GM23338 (cell line): ENCODE measurements at regions not wholly inside any gene's neighbourhood (a gene's known extent, or its start where the extent isn't known, plus 50 kb on each side); places are given as distances from the start of the nearest gene placed in this dataset.

Experiments
- ATAC-seq: fragments of 200-7000 bp; cut with Tn5 transposase; 3 replicates; pipeline ENCODE4 v1.9.1; 2020
- DNase-seq: peaks from one replicate; pipeline ENCODE4 v3.0.0-alpha.2; 2015; ENCODE audit warnings: low spot score
- H2AFZ ChIP-seq: fragments of 200-600 bp; sonication (generic); 2 replicates; pipeline ENCODE4 v1.8.0; 2016; ENCODE audit warnings: antibody characterized with exemption, mild to moderate bottlenecking, moderate library complexity
- H3F3A ChIP-seq: fragments of 200-600 bp; sonication (generic); replicated peaks from 2 replicates; pipeline ENCODE4 v1.8.0; 2017; ENCODE audit warnings: antibody characterized with exemption, mixed run types, low read depth
- H3K27ac ChIP-seq: fragments of 200-600 bp; sonication (generic); 2 replicates; pipeline ENCODE4 v1.6.1; 2016; ENCODE audit warnings: low read depth
- H3K27me3 ChIP-seq: fragments of 200-600 bp; sonication (generic); 2 replicates; pipeline ENCODE4 v1.8.0; 2016; ENCODE audit warnings: mild to moderate bottlenecking, mixed run types, moderate library complexity; ENCODE audit not compliant: insufficient read depth
- H3K36me3 ChIP-seq: fragments of 200-600 bp; sonication (generic); 2 replicates; pipeline ENCODE4 v1.8.0; 2016; ENCODE audit warnings: mild to moderate bottlenecking; ENCODE audit not compliant: insufficient read depth
- H3K4me1 ChIP-seq: fragments of 200-600 bp; sonication (generic); 2 replicates; pipeline ENCODE4 v1.8.0; 2016; ENCODE audit warnings: mild to moderate bottlenecking, moderate library complexity; ENCODE audit not compliant: insufficient read depth
- H3K4me2 ChIP-seq: fragments of 200-600 bp; sonication (generic); 2 replicates; pipeline ENCODE4 v1.7.1; 2017; ENCODE audit warnings: mixed run types
- H3K4me3 ChIP-seq: fragments of 200-600 bp; sonication (generic); 2 replicates; pipeline ENCODE4 v1.6.1; 2016; ENCODE audit warnings: mixed run types
- H3K79me2 ChIP-seq: fragments of 200-600 bp; sonication (generic); replicated peaks from 2 replicates; pipeline ENCODE4 v1.8.0; 2017; ENCODE audit warnings: mild to moderate bottlenecking; ENCODE audit not compliant: insufficient read depth
- H3K9me2 ChIP-seq: fragments of 200-600 bp; sonication (generic); 2 replicates; pipeline ENCODE4 v1.8.0; 2017; ENCODE audit not compliant: insufficient read depth
- H4K20me1 ChIP-seq: fragments of 200-600 bp; sonication (generic); replicated peaks from 2 replicates; pipeline ENCODE4 v1.8.0; 2017; ENCODE audit warnings: mild to moderate bottlenecking; ENCODE audit not compliant: insufficient read depth
- H3K27ac Mint-ChIP-seq: 2 replicates; pipeline ENCODE4 v1.8.0; 2020; ENCODE audit warnings: inconsistent platforms, mild to moderate bottlenecking, moderate library complexity, mixed read lengths
- H3K27me3 Mint-ChIP-seq: 3 replicates; pipeline ENCODE4 v1.8.0; 2022; ENCODE audit warnings: low read depth, mild to moderate bottlenecking, moderate library complexity, mixed read lengths, inconsistent platforms; ENCODE audit not compliant: insufficient read depth, poor library complexity
- H3K36me3 Mint-ChIP-seq: 3 replicates; pipeline ENCODE4 v1.8.0; 2021; ENCODE audit warnings: low read depth, mild to moderate bottlenecking, inconsistent platforms, moderate library complexity, mixed read lengths
- H3K4me1 Mint-ChIP-seq: 3 replicates; pipeline ENCODE4 v1.8.0; 2020; ENCODE audit warnings: mild to moderate bottlenecking, inconsistent platforms, mixed read lengths
- H3K4me3 Mint-ChIP-seq: 3 replicates; pipeline ENCODE4 v1.8.0; 2021; ENCODE audit warnings: moderate library complexity, mild to moderate bottlenecking, inconsistent platforms, mixed read lengths
- H3K9me3 Mint-ChIP-seq: 3 replicates; pipeline ENCODE4 v1.8.0; 2020; ENCODE audit warnings: moderate library complexity, mild to moderate bottlenecking, inconsistent platforms, mixed read lengths
- CREB1 ChIP-seq: fragments of 250-450 bp; sonication (Bioruptor Pico); IDR thresholded peaks from 2 replicates; pipeline ENCODE4 v1.5.0; 2020; ENCODE audit warnings: low read depth, mild to moderate bottlenecking, moderate library complexity
- EZH2 ChIP-seq: fragments of 200-600 bp; sonication (generic); IDR thresholded peaks from one replicate; pipeline ENCODE4 v1.8.0; 2017; ENCODE audit warnings: antibody characterized with exemption, mild to moderate bottlenecking, low read depth; ENCODE audit not compliant: unreplicated experiment
- EZH2phosphoT487 ChIP-seq: fragments of 200-600 bp; sonication (generic); IDR thresholded peaks from one replicate; pipeline ENCODE4 v1.8.1; 2018; ENCODE audit warnings: antibody characterized with exemption; ENCODE audit not compliant: unreplicated experiment
- JUNB ChIP-seq: IDR thresholded peaks from one replicate; pipeline ENCODE4 v1.6.1; 2016; ENCODE audit warnings: antibody characterized with exemption; ENCODE audit not compliant: unreplicated experiment
- NANOG ChIP-seq: IDR thresholded peaks from 2 replicates; pipeline ENCODE4 v1.6.1; 2016; ENCODE audit warnings: antibody characterized with exemption, borderline replicate concordance
- POLR2AphosphoS5 ChIP-seq: IDR thresholded peaks from 2 replicates; pipeline ENCODE4 v1.6.1; 2016; ENCODE audit warnings: antibody characterized with exemption, low read depth
- STAT1 ChIP-seq: IDR thresholded peaks from one replicate; pipeline ENCODE4 v1.6.1; 2016; ENCODE audit warnings: antibody characterized with exemption; ENCODE audit not compliant: unreplicated experiment
- ZNF114 ChIP-seq: fragments of 250-450 bp; sonication (Bioruptor Pico); IDR thresholded peaks from 2 replicates; pipeline ENCODE4 v1.5.0; 2020; ENCODE audit warnings: mild to moderate bottlenecking, moderate library complexity
- ZNF331 ChIP-seq: fragments of 250-450 bp; sonication (Bioruptor Pico); IDR thresholded peaks from 2 replicates; pipeline ENCODE4 v1.5.0; 2020; ENCODE audit warnings: low read depth, mild to moderate bottlenecking, moderate library complexity
- TF ChIP-seq, protein P1 (sequence below): IDR thresholded peaks from 2 replicates; pipeline ENCODE4 v1.6.1; 2016; ENCODE audit warnings: antibody characterized with exemption
- TF ChIP-seq, protein P2 (sequence below), 2 experiments: fragments of 200-600 bp in 1 of 2; sonication (generic) in 1 of 2; conservative IDR thresholded peaks; 2 replicates each; pipeline versions ENCODE4 v1.5.1 to v1.6.1; 2016 to 2017; ENCODE audit warnings: antibody characterized with exemption in 2 of 2, low read depth in 2 of 2, mild to moderate bottlenecking in 2 of 2, moderate library complexity in 1 of 2
- TF ChIP-seq, protein P3 (sequence below): fragments of 250-450 bp; sonication (Bioruptor Pico); IDR thresholded peaks from 2 replicates; pipeline ENCODE4 v1.5.0; 2020; ENCODE audit warnings: mild to moderate bottlenecking, moderate library complexity
- TF ChIP-seq, protein P4 (sequence below): IDR thresholded peaks from one replicate; pipeline ENCODE4 v1.6.1; 2018; ENCODE audit warnings: antibody characterized with exemption; ENCODE audit not compliant: unreplicated experiment

DNA sequence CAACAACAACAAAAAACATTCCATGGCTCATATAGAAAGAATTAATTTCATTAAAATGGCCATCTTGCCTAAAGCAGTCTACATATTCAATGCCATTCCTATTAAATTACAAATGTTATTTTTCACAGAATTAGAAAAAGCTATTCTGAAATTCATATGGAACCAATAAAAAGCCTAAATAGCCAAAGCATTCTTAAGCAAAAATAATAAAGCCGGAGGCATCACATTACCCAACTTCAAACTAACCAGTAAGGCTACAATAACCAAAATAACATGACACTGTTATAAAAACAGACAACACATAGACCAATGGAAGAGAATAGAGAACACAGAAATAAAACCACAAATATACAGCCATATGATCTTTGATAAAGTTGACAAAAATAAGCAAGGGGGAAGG lies 330.4 kb downstream of the KIF20B start:
- Histone ChIP-seq H4K20me1 (no peaks in the 10 kb centered on the region), H3K4me2 (no peak overlapping the region), H3K4me1 (no peaks in the 10 kb centered on the region), H3F3A (no peaks in the 10 kb centered on the region), H3K27ac (no peak overlapping the region), H2AFZ (no peak overlapping the region), H3K9me2 (no peaks in the 10 kb centered on the region), H3K36me3 (no peaks in the 10 kb centered on the region), H3K4me3 (no peak overlapping the region), H3K79me2 (no peaks in the 10 kb centered on the region), H3K27me3 (no peaks in the 10 kb centered on the region)
- DNase-seq: no peak
- TF ChIP-seq, protein P1, sequence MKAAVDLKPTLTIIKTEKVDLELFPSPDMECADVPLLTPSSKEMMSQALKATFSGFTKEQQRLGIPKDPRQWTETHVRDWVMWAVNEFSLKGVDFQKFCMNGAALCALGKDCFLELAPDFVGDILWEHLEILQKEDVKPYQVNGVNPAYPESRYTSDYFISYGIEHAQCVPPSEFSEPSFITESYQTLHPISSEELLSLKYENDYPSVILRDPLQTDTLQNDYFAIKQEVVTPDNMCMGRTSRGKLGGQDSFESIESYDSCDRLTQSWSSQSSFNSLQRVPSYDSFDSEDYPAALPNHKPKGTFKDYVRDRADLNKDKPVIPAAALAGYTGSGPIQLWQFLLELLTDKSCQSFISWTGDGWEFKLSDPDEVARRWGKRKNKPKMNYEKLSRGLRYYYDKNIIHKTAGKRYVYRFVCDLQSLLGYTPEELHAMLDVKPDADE: no peak
- TF ChIP-seq CREB1 (no peak), NANOG (no peak), JUNB (no peak), ZNF331 (CRISPR knock-in tag) (no peak), ZNF114 (CRISPR knock-in tag) (no peak), EZH2 (no peak), POLR2AphosphoS5 (no peak), STAT1 (no peak), EZH2phosphoT487 (no peak)
- TF ChIP-seq, protein P2, sequence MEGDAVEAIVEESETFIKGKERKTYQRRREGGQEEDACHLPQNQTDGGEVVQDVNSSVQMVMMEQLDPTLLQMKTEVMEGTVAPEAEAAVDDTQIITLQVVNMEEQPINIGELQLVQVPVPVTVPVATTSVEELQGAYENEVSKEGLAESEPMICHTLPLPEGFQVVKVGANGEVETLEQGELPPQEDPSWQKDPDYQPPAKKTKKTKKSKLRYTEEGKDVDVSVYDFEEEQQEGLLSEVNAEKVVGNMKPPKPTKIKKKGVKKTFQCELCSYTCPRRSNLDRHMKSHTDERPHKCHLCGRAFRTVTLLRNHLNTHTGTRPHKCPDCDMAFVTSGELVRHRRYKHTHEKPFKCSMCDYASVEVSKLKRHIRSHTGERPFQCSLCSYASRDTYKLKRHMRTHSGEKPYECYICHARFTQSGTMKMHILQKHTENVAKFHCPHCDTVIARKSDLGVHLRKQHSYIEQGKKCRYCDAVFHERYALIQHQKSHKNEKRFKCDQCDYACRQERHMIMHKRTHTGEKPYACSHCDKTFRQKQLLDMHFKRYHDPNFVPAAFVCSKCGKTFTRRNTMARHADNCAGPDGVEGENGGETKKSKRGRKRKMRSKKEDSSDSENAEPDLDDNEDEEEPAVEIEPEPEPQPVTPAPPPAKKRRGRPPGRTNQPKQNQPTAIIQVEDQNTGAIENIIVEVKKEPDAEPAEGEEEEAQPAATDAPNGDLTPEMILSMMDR (conservative IDR thresholded peaks at IDR 0.05; ENCODE audit: low read depth in 2 of 2): no peak
- TF ChIP-seq, protein P3, sequence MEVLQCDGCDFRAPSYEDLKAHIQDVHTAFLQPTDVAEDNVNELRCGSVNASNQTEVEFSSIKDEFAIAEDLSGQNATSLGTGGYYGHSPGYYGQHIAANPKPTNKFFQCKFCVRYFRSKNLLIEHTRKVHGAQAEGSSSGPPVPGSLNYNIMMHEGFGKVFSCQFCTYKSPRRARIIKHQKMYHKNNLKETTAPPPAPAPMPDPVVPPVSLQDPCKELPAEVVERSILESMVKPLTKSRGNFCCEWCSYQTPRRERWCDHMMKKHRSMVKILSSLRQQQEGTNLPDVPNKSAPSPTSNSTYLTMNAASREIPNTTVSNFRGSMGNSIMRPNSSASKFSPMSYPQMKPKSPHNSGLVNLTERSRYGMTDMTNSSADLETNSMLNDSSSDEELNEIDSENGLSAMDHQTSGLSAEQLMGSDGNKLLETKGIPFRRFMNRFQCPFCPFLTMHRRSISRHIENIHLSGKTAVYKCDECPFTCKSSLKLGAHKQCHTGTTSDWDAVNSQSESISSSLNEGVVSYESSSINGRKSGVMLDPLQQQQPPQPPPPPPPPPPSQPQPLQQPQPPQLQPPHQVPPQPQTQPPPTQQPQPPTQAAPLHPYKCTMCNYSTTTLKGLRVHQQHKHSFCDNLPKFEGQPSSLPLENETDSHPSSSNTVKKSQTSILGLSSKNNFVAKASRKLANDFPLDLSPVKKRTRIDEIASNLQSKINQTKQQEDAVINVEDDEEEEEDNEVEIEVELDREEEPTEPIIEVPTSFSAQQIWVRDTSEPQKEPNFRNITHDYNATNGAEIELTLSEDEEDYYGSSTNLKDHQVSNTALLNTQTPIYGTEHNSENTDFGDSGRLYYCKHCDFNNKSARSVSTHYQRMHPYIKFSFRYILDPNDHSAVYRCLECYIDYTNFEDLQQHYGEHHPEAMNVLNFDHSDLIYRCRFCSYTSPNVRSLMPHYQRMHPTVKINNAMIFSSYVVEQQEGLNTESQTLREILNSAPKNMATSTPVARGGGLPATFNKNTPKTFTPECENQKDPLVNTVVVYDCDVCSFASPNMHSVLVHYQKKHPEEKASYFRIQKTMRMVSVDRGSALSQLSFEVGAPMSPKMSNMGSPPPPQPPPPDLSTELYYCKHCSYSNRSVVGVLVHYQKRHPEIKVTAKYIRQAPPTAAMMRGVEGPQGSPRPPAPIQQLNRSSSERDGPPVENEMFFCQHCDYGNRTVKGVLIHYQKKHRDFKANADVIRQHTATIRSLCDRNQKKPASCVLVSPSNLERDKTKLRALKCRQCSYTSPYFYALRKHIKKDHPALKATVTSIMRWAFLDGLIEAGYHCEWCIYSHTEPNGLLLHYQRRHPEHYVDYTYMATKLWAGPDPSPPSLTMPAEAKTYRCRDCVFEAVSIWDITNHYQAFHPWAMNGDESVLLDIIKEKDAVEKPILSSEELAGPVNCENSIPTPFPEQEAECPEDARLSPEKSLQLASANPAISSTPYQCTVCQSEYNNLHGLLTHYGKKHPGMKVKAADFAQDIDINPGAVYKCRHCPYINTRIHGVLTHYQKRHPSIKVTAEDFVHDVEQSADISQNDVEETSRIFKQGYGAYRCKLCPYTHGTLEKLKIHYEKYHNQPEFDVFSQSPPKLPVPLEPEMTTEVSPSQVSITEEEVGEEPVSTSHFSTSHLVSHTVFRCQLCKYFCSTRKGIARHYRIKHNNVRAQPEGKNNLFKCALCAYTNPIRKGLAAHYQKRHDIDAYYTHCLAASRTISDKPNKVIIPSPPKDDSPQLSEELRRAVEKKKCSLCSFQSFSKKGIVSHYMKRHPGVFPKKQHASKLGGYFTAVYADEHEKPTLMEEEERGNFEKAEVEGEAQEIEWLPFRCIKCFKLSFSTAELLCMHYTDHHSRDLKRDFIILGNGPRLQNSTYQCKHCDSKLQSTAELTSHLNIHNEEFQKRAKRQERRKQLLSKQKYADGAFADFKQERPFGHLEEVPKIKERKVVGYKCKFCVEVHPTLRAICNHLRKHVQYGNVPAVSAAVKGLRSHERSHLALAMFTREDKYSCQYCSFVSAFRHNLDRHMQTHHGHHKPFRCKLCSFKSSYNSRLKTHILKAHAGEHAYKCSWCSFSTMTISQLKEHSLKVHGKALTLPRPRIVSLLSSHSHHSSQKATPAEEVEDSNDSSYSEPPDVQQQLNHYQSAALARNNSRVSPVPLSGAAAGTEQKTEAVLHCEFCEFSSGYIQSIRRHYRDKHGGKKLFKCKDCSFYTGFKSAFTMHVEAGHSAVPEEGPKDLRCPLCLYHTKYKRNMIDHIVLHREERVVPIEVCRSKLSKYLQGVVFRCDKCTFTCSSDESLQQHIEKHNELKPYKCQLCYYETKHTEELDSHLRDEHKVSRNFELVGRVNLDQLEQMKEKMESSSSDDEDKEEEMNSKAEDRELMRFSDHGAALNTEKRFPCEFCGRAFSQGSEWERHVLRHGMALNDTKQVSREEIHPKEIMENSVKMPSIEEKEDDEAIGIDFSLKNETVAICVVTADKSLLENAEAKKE (CRISPR knock-in tag): no peak
- TF ChIP-seq, protein P4, sequence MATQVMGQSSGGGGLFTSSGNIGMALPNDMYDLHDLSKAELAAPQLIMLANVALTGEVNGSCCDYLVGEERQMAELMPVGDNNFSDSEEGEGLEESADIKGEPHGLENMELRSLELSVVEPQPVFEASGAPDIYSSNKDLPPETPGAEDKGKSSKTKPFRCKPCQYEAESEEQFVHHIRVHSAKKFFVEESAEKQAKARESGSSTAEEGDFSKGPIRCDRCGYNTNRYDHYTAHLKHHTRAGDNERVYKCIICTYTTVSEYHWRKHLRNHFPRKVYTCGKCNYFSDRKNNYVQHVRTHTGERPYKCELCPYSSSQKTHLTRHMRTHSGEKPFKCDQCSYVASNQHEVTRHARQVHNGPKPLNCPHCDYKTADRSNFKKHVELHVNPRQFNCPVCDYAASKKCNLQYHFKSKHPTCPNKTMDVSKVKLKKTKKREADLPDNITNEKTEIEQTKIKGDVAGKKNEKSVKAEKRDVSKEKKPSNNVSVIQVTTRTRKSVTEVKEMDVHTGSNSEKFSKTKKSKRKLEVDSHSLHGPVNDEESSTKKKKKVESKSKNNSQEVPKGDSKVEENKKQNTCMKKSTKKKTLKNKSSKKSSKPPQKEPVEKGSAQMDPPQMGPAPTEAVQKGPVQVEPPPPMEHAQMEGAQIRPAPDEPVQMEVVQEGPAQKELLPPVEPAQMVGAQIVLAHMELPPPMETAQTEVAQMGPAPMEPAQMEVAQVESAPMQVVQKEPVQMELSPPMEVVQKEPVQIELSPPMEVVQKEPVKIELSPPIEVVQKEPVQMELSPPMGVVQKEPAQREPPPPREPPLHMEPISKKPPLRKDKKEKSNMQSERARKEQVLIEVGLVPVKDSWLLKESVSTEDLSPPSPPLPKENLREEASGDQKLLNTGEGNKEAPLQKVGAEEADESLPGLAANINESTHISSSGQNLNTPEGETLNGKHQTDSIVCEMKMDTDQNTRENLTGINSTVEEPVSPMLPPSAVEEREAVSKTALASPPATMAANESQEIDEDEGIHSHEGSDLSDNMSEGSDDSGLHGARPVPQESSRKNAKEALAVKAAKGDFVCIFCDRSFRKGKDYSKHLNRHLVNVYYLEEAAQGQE: no peak
- Mint-ChIP-seq H3K36me3 (no peaks in the 10 kb centered on the region), H3K27ac (no peak overlapping the region), H3K9me3 (no peaks in the 10 kb centered on the region; the same call in 2 of the 3 replicates), H3K4me3 (no peak overlapping the region), H3K4me1 (no peaks in the 10 kb centered on the region), H3K27me3 (no peaks in the 10 kb centered on the region)
- ATAC-seq: no peak
